Uterus (tissue), 2 donors: ENCODE measurements at regions not wholly inside any gene's neighbourhood (a gene's known extent, or its start where the extent isn't known, plus 50 kb on each side); places are given as distances from the start of the nearest gene placed in this dataset.

Experiments used
- POLR2A ChIP-seq, 2 donors: fragments of 450-650 bp; IDR thresholded peaks; one replicate each; pipeline ENCODE4 v1.6.1; 2016; ENCODE audit warnings: antibody characterized with exemption in 2 of 2, mild to moderate bottlenecking in 1 of 2, moderate library complexity in 1 of 2
- TF ChIP-seq, protein P1 (sequence below), 4 experiments: fragments of 200-600 bp in 2 of 4; fragments of 450-650 bp in 2 of 4; sonication (generic) in 2 of 4; IDR thresholded peaks; one replicate each; pipeline ENCODE4 v1.5.1; 2016 to 2019; ENCODE audit warnings: antibody characterized with exemption in 4 of 4, mild to moderate bottlenecking in 2 of 4, moderate library complexity in 1 of 4

DNA sequence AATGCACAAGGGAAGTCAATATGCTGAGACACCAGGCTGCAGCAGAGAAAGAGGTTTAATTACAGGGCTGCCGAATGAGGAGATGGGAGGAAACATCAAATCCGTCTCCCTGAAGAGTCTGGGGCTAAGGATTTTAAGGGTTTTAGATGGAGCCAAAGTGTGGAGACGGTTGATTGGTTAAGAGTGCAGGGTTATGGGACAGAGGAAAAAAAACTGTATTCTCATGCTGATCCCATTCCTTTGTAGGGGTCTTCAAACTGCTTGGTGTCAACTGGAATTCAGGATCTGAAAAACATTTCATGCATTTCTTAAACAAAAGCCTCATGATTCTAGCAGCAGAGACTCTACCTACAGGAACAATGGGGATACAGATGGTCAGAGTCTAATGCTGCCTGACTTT is 96.1 kb upstream of the SYNDIG1 start:
- no peak for TF ChIP-seq POLR2A (IDR thresholded peaks at IDR 0.05)
- TF ChIP-seq, protein P1, sequence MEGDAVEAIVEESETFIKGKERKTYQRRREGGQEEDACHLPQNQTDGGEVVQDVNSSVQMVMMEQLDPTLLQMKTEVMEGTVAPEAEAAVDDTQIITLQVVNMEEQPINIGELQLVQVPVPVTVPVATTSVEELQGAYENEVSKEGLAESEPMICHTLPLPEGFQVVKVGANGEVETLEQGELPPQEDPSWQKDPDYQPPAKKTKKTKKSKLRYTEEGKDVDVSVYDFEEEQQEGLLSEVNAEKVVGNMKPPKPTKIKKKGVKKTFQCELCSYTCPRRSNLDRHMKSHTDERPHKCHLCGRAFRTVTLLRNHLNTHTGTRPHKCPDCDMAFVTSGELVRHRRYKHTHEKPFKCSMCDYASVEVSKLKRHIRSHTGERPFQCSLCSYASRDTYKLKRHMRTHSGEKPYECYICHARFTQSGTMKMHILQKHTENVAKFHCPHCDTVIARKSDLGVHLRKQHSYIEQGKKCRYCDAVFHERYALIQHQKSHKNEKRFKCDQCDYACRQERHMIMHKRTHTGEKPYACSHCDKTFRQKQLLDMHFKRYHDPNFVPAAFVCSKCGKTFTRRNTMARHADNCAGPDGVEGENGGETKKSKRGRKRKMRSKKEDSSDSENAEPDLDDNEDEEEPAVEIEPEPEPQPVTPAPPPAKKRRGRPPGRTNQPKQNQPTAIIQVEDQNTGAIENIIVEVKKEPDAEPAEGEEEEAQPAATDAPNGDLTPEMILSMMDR (IDR thresholded peaks at IDR 0.05): no peak
